Epithelial cell of prostate (primary cell): ENCODE measurements at regions not wholly inside any gene's neighbourhood (a gene's known extent, or its start where the extent isn't known, plus 50 kb on each side); places are given as distances from the start of the nearest gene placed in this dataset.
"Not testable (repeated sequence)": the region's sequence is repeated elsewhere in the genome, so short reads cannot be mapped to it uniquely, and the experiment has no call there.

Experiments used
- DNase-seq: peaks from one replicate; pipeline ENCODE4 v3.0.0-alpha.2; 2011; ENCODE audit warnings: low read depth, low spot score
- H3K27ac ChIP-seq: fragments of 450-650 bp; 2 replicates; pipeline ENCODE4 v1.5.1; 2017; ENCODE audit warnings: mild to moderate bottlenecking

- no peak for DNase-seq
- H3K27ac ChIP-seq: no peak overlapping the region
Observed at GRCh38 chr1:215018555-215018954, 64.0 kb upstream of the KCNK2 start.

- H3K27ac ChIP-seq: no peak overlapping the region
- DNase-seq: no peak
Observed at GRCh38 chr1:215022204-215022603, 60.3 kb upstream of the KCNK2 start.

GRCh38 chr1:215022741-215023141, 59.8 kb upstream of the KCNK2 start:
- DNase-seq: no peak
- no peak overlapping the region for H3K27ac ChIP-seq

- no peak overlapping the region for H3K27ac ChIP-seq
- no peak for DNase-seq
Observed at GRCh38 chr1:215023155-215023832, 59.2 kb upstream of the KCNK2 start.

GRCh38 chr1:215028954-215029353, 53.6 kb upstream of the KCNK2 start:
- no peak for DNase-seq
- no peak overlapping the region for H3K27ac ChIP-seq

GRCh38 chr1:215030581-215030980, 52.0 kb upstream of the KCNK2 start:
- not testable (repeated sequence) for H3K27ac ChIP-seq, DNase-seq

GRCh38 chr1:215031392-215031791, 51.1 kb upstream of the KCNK2 start:
- H3K27ac ChIP-seq: no peak overlapping the region
- no peak for DNase-seq
